ENCODE measurements at regions not wholly inside any gene's neighbourhood (a gene's known extent, or its start where the extent isn't known, plus 50 kb on each side); places are given as distances from the start of the nearest gene placed in this dataset.
"Not testable (repeated sequence)": the region's sequence is repeated elsewhere in the genome, so short reads cannot be mapped to it uniquely, and the experiment has no call there.

GRCh38 chr16:29148867-29149272 lies 164.0 kb downstream of the LAT start:
- in situ Hi-C loops (cut with MboI; ENCODE audit: low sequenced_read_pairs in 4 of 4): no loop called here
- H3K4me1 ChIP-seq: no peaks in the 10 kb centered on the region
- no peaks in the 10 kb centered on the region for H3K9me3 ChIP-seq
- no peak overlapping the region for H3K27ac ChIP-seq
- TF ChIP-seq POLR2A (IDR thresholded peaks at IDR 0.05) (no peak), CTCF (IDR thresholded peaks at IDR 0.05 in 4 of 5, conservative IDR thresholded peaks at IDR 0.05 in 1 of 5) (no peak)
- intact Hi-C loops (cut with DNase I; ENCODE audit: low total_unique reads): no loop called here
- no peak for DNase-seq
- peaks cover 0 to 1% (median 0%) of the 10 kb centered on the region in 3 donors for H3K27me3 ChIP-seq
- ATAC-seq: no peak
- H3K4me3 ChIP-seq: no peak overlapping the region
- no peaks in the 10 kb centered on the region for H3K36me3 ChIP-seq

- H3K36me3 ChIP-seq: no peaks in the 10 kb centered on the region
- in situ Hi-C loops (cut with MboI; ENCODE audit: low sequenced_read_pairs in 4 of 4) (no loop called here), intact Hi-C loops (cut with DNase I; ENCODE audit: low total_unique reads) (no loop called here)
- ATAC-seq (no peak), DNase-seq (no peak)
- TF ChIP-seq POLR2A (IDR thresholded peaks at IDR 0.05) (no peak), CTCF (IDR thresholded peaks at IDR 0.05 in 4 of 5, conservative IDR thresholded peaks at IDR 0.05 in 1 of 5) (no peak)
- H3K9me3 ChIP-seq: no peaks in the 10 kb centered on the region
- no peak overlapping the region for H3K27ac ChIP-seq
- no peak overlapping the region for H3K4me3 ChIP-seq
- no peaks in the 10 kb centered on the region for H3K4me1 ChIP-seq
- H3K27me3 ChIP-seq: no peaks in the 10 kb centered on the region
Observed at GRCh38 chr16:29148131-29148691, 163.4 kb downstream of the LAT start.

- DNase-seq; H3K27me3 ChIP-seq; H3K36me3 ChIP-seq; H3K4me3 ChIP-seq; in situ Hi-C loops (cut with MboI; ENCODE audit: low sequenced_read_pairs in 4 of 4); intact Hi-C loops (cut with DNase I; ENCODE audit: low total_unique reads); H3K9me3 ChIP-seq; ATAC-seq; H3K27ac ChIP-seq; H3K4me1 ChIP-seq: not testable (repeated sequence)
Observed at GRCh38 chr16:29147710-29148109, 162.9 kb downstream of the LAT start.

- H3K9me3 ChIP-seq; H3K27me3 ChIP-seq; ATAC-seq; in situ Hi-C loops (cut with MboI; ENCODE audit: low sequenced_read_pairs in 4 of 4); intact Hi-C loops (cut with DNase I; ENCODE audit: low total_unique reads); H3K27ac ChIP-seq; DNase-seq; H3K36me3 ChIP-seq; H3K4me3 ChIP-seq; H3K4me1 ChIP-seq: not testable (repeated sequence)
Observed at GRCh38 chr16:29146808-29147643, 162.2 kb downstream of the LAT start.

DNA sequence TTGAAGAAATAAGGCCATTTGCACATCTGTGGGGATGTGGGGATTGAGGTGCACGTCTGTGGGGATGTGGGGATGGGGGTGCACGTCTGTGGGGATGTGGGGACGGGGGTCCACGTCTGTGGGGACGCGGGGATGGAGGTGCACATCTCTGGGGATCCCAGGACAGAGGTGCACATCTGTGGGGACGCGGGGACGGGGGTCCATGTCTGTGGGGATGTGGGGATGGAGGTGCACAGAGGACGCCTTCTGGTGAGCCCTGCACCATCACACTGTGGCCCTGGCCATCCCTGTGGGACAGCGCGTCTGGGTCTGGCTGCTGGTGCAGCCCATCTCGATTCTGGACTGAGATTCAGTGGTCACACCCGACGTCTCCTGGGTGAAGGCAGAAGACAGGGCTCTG lies 161.4 kb downstream of the LAT start:
- H3K27ac ChIP-seq: no peak overlapping the region
- ATAC-seq: no peak
- H3K9me3 ChIP-seq: no peaks in the 10 kb centered on the region
- no peaks in the 10 kb centered on the region for H3K27me3 ChIP-seq
- H3K4me1 ChIP-seq: no peaks in the 10 kb centered on the region
- TF ChIP-seq CTCF (IDR thresholded peaks at IDR 0.05 in 4 of 5, conservative IDR thresholded peaks at IDR 0.05 in 1 of 5) (no peak), POLR2A (IDR thresholded peaks at IDR 0.05) (no peak)
- no peaks in the 10 kb centered on the region for H3K36me3 ChIP-seq
- in situ Hi-C loops (cut with MboI; ENCODE audit: low sequenced_read_pairs in 4 of 4) (no loop called here), intact Hi-C loops (cut with DNase I; ENCODE audit: low total_unique reads) (no loop called here)
- H3K4me3 ChIP-seq: no peak overlapping the region
- DNase-seq: no peak

DNA sequence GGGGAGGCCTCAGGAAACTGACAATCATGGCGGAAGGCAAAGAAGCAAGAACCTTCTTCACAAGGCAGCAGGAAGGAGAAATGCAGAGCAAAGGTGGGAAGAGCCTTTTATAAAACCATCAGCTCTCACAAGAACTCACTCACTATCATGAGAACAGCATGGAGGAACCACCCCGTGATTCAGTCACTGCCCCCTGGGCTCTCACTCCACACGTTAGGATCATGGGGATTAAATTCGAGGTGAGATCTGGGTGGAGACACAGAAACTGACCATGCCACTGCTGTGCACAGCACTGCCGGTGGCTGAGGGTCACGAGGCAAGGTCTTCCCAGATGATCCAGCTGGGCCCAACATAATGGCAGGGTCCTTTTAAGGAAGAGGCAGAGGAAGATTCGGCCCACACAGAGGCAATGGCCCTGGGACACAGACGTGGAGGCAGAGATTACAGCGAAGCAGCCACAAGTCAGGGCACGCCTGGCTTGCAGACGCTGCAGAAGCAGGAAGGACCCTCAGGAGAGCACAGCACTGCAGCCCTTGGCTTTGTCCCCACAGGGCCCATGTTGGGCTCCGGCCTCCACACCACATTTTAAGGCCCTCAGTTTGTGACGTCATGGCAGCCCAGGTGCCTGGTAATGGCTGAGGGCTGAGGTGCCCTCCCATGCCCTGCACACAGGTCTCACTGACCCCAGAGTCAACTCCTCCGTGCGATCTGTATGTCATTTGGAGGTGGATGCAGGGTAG lies 160.8 kb downstream of the LAT start:
- DNase-seq; ATAC-seq; intact Hi-C loops (cut with DNase I; ENCODE audit: low total_unique reads); H3K27ac ChIP-seq; H3K36me3 ChIP-seq; H3K9me3 ChIP-seq; H3K27me3 ChIP-seq; in situ Hi-C loops (cut with MboI; ENCODE audit: low sequenced_read_pairs in 4 of 4); H3K4me3 ChIP-seq; H3K4me1 ChIP-seq: not testable (repeated sequence)

DNA sequence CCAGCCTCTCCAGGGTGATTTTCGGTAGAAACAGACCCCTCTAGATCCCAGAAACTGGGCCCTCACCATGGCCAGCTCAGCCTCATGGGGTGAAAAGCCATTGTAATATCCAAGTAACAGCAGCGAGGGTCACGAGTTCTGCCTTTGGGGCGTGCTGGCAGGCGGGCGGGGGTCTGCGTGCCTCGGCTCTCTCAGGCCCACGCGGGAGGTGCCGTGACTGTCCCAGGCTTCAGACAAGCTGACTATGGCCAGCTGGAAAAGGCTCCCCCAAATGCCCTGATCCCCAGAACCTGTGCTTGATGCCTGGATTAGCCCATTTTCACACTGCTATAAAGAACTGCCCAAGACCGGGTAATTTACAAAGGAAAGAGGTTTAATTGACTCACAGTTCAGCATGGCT lies 160.2 kb downstream of the LAT start:
- H3K4me1 ChIP-seq; H3K9me3 ChIP-seq; H3K36me3 ChIP-seq; DNase-seq; H3K27me3 ChIP-seq; intact Hi-C loops (cut with DNase I; ENCODE audit: low total_unique reads); H3K4me3 ChIP-seq; ATAC-seq; H3K27ac ChIP-seq; in situ Hi-C loops (cut with MboI; ENCODE audit: low sequenced_read_pairs in 4 of 4): not testable (repeated sequence)

- intact Hi-C loops (cut with DNase I; ENCODE audit: low total_unique reads); H3K27ac ChIP-seq; H3K36me3 ChIP-seq; H3K4me1 ChIP-seq; H3K4me3 ChIP-seq; in situ Hi-C loops (cut with MboI; ENCODE audit: low sequenced_read_pairs in 4 of 4); H3K9me3 ChIP-seq; H3K27me3 ChIP-seq; DNase-seq; ATAC-seq: not testable (repeated sequence)
Observed at GRCh38 chr16:29144669-29145062, 159.8 kb downstream of the LAT start.

Data from gastrocnemius medialis (tissue), 4 donors.